ENCODE measurements at regions not wholly inside any gene's neighbourhood (a gene's known extent, or its start where the extent isn't known, plus 50 kb on each side); places are given as distances from the start of the nearest gene placed in this dataset.
A peak's percentile ranks its signal among the peaks of the same experiment; 100 is the strongest.
"Not testable (repeated sequence)": the region's sequence is repeated elsewhere in the genome, so short reads cannot be mapped to it uniquely, and the experiment has no call there.

DNA sequence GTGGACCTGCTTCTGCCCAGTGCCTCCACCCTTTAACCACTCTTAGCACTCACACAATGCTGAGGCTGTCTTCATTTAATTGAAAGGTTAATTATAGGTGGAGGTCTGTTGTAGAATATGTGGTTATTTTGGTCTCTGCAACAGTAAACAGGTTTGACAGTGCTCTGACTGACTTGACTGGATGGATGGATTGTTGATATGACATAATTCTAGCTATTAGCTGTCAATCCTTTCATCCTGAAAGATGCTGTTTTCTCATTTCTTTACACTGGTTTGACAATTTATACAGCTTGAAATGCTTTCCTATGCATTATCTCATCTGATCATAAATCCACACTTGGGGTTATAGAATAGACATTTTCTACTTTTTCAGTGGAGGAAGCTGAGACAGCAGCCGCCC lies 210.7 kb downstream of the CDH26 start:
- DNase-seq (ENCODE audit: low read depth in 2 of 2), result no peak

DNA sequence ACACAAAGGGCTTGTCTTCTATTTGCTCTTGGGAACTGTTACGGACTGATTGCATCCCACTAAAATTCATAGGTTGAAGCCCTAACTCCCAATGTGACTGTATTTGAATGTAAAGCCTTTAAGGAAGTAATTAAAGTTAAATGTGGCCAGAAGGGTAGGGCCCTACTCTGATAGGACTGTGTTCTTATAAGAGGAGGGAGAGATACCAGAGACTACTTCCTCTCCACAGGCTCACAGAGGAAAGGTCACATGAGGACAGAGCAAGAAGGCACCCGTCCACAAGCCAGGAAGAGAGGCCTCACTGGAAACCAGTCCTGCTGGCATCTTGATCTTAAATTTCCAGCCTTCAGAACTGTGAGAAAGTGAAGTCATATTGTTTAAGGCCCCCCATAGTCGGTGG lies 211.9 kb downstream of the CDH26 start:
- DNase-seq (ENCODE audit: low read depth in 2 of 2), result no peak

- DNase-seq (ENCODE audit: low read depth in 2 of 2), result no peak
Measured at GRCh38 chr20:60171313-60171712, 213.1 kb downstream of the CDH26 start.

- DNase-seq (ENCODE audit: low read depth in 2 of 2), result no peak
Measured at GRCh38 chr20:60171738-60172137, 213.5 kb downstream of the CDH26 start.

GRCh38 chr20:60172346-60172984 lies 214.2 kb downstream of the CDH26 start:
- DNase-seq (ENCODE audit: low read depth in 2 of 2), result no peak

GRCh38 chr20:60177080-60177479 lies 218.9 kb downstream of the CDH26 start:
- DNase-seq (ENCODE audit: low read depth in 2 of 2), result no peak

GRCh38 chr20:60180986-60181385 lies 222.8 kb downstream of the CDH26 start:
- no peak for DNase-seq (ENCODE audit: low read depth in 2 of 2)

DNA sequence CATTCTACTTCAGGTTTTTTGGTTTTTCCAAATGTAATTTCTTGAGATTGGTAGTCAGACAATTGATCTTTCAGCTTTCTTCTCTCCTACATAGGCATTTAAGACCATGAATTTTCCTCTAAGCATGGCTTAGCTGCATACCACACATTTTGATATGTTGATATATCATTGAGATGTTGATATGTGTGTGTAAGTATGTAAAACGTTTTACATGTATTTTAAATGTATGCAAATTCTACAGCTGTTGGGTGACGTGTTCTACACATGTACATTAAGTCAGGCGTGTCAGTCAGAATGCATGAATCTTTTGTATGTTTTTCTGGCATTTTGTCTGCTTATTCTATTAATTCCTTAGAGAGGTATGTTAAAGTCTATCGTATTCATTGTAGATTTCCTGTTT lies 228.2 kb downstream of the CDH26 start:
- no peak for DNase-seq (ENCODE audit: low read depth in 2 of 2)

DNA sequence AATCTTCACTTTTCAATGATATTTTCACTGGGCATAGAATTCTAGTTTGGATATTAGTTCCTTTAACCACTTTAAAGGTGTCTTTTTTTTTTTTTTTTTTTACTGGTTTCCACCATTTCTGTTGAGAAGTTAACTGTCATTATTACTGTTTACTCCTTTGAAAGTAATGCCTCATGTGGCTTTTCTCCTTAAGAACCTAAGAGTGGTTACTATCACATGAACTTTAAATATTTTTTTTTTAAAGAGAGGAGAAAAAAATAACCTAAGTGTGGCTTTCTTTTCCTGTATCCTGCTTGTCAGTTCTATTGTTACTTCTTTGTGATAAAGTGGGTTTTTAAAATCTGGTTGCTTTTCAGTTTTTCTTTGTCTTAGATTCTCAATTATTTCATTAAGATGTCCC lies 229.5 kb downstream of the CDH26 start:
- DNase-seq (ENCODE audit: low read depth in 2 of 2), result no peak

DNA sequence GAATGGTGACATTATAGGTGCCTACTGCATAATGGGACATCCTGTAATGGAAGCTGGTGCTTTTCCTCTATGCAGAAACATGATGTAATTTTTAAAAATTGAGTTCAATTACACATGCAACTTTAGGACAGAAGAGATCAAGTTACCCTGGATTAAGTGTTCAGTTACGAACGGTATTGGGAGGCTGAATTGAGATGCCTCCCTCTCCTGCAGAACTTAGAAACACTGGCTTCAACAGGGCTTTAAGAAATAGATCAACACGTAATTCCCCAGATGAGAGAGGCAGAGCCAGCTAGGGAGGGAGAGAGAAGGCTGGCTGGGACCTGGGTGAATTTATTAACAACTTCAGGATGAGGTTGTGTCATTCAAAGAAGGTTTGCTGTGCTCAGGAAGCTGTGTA lies 232.8 kb downstream of the CDH26 start:
- no peak for DNase-seq (ENCODE audit: low read depth in 2 of 2)

- no peak for DNase-seq (ENCODE audit: low read depth in 2 of 2)
Measured at GRCh38 chr20:60192326-60192725, 234.1 kb downstream of the CDH26 start.

DNA sequence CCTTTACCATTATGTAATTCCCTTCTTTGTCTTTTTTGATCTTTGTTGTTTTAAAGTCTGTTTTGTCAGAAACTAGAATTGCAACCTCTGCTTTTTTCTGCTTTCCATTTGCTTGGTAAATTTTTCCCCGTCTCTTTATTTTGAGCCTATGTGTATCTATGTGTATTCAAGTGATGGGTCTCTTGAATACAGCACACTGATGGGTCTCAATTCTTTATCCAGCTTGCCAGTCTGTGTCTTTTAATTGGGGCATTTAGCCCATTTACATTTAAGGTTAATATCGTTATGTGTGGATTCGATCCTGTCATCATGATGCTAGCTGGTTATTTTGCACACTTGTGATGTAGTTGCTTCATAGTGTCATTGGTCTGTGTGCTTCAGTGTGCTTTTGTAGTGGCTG lies 240.9 kb downstream of the CDH26 start:
- DNase-seq (ENCODE audit: low read depth in 2 of 2), result not testable (repeated sequence)

DNA sequence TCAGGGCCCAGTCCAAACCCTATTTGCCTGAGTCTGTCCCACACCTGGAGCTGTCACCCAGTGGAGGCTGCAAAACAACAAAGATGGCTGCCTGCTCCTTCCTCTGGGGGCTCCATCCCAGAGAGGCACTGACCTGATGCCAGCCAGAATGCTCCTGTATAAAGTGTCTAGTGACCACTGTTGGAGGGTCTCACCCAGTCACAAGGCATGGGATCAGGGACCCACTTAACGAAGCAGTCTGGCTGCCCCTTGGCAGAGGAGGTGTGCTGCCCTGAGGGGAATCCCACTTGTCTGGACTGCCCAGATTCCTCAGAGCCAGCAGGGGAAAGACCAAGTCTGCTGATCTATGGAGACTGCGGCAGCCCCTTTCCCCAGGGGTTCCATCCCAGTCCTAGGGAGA lies 241.6 kb downstream of the CDH26 start:
- no peak for DNase-seq (ENCODE audit: low read depth in 2 of 2)

- no peak for DNase-seq (ENCODE audit: low read depth in 2 of 2)
Measured at GRCh38 chr20:60200305-60200918, 242.2 kb downstream of the CDH26 start.

DNA sequence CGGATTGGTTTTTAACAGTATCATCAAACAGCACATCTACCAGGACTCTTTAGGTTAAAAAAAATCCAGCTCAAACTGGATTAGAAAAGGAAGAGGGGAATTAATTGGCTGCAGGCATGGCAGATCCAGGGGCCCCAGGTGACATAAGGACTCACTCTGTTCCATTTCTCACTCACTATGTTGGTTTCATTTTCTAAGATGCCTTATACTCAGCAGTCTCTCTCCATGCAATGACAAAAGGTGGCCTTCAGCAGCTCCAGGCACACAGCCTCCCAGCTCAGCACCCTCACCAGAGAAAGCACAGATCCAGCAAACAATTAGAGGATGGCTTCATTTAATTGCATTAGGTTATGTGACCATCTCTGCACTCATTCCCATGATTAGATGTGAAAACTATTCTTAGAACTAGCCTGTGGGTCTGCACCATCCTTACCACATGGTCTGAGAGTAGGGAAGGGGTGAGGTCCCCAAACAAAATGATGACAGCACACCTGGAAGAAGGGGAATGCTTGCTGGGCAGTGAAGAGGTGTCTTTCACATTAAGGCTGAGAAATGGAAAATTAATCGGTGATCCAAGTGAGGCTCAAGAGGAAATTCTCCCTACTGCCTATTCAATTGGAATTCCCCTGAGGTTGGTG lies 243.1 kb downstream of the CDH26 start:
- no peak for DNase-seq (ENCODE audit: low read depth in 2 of 2)

- DNase-seq (ENCODE audit: low read depth in 2 of 2), result no peak
Measured at GRCh38 chr20:60202046-60202445, 243.8 kb downstream of the CDH26 start.

DNA sequence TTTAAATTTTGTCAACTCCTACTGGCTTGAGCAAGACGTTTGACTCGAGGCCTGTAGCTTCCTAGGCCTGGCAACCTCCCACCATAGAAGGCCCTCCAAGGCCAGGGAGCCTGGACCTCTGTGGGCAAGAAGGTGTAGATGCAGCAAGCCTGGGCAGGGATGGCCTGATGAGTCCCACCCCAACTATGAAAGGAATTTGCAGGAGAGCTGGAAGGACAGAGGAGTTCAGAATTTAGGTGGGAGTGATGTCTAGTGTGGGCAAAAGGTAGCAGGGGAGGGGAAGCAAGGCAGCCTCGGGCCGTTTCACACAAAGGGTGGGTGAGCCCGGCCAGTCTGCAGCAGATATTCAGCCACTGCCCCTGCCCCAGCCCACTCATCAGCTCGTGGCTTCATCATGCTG lies 245.2 kb downstream of the CDH26 start:
- no peak for DNase-seq (ENCODE audit: low read depth in 2 of 2)

DNA sequence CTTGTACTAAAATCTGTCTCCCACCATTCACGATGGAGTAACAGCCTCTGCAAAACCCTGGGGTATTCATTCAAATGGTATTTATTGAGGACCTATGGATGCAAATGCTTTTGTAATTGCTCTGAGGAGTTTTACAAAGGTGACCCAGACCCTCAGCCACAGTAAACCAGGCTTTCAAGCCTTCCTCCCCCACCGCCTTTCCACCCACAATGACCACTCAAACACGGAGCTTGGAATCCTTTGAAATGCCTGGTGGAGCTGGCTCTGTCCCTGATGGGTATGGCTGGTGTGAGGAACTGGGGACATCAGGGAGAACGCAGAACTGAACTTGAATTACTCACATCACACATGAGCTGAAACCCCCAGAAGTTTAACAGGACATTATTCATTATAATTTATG lies 246.4 kb downstream of the CDH26 start:
- DNase-seq (ENCODE audit: low read depth in 2 of 2), result no peak

- no peak for DNase-seq (ENCODE audit: low read depth in 2 of 2)
Measured at GRCh38 chr20:60206259-60206658, 248.0 kb downstream of the CDH26 start.

- no peak for DNase-seq (ENCODE audit: low read depth in 2 of 2)
Measured at GRCh38 chr20:60209048-60209447, 250.8 kb downstream of the CDH26 start.

- peak; percentile 31 to 42 for DNase-seq (ENCODE audit: low read depth in 2 of 2)
Measured at GRCh38 chr20:60210779-60211617, 252.8 kb downstream of the CDH26 start.
